OCI-LY3 (cell line): ENCODE measurements at regions not wholly inside any gene's neighbourhood (a gene's known extent, or its start where the extent isn't known, plus 50 kb on each side); places are given as distances from the start of the nearest gene placed in this dataset.

Experiments
- H2AFZ ChIP-seq: fragments of 200-600, 300-600 bp; shearing (Covaris generic); 2 replicates; pipeline ENCODE4 v1.6.0; 2014; ENCODE audit warnings: antibody characterized with exemption, low read depth, low read length
- H3K27ac ChIP-seq: fragments of 200-600, 300-600 bp; sonication (generic); 2 replicates; pipeline ENCODE4 v1.5.1; 2014; ENCODE audit warnings: mild to moderate bottlenecking, low read length, moderate library complexity, mixed read lengths
- H3K27me3 ChIP-seq: fragments of 200-600, 300-600 bp; sonication (generic); 2 replicates; pipeline ENCODE4 v1.6.1; 2014; ENCODE audit warnings: low read depth, low read length, mixed read lengths
- H3K36me3 ChIP-seq: fragments of 200-600, 300-600 bp; sonication (generic); replicated peaks from 2 replicates; pipeline ENCODE3; 2014; ENCODE audit warnings: low read depth, low read length, mixed read lengths
- H3K4me1 ChIP-seq: fragments of 300-600, 200-600 bp; sonication (generic); 2 replicates; pipeline ENCODE4 v1.6.1; 2014; ENCODE audit warnings: low read length, mixed read lengths
- H3K4me2 ChIP-seq: fragments of 200-600, 300-600 bp; sonication (generic); 2 replicates; pipeline ENCODE4 v1.6.1; 2014; ENCODE audit warnings: low read length, mixed read lengths
- H3K4me3 ChIP-seq: fragments of 300-600, 200-600 bp; sonication (generic); 2 replicates; pipeline ENCODE4 v1.5.1; 2014; ENCODE audit warnings: antibody characterized with exemption, mild to moderate bottlenecking, low read length, moderate library complexity
- H3K79me2 ChIP-seq: fragments of 300-600, 200-600 bp; shearing (Covaris generic); 2 replicates; pipeline ENCODE4 v1.6.1; 2014; ENCODE audit warnings: mild to moderate bottlenecking, low read length, mixed read lengths
- H3K9ac ChIP-seq: fragments of 300-600, 200-600 bp; shearing (Covaris generic); 2 replicates; pipeline ENCODE4 v1.6.0; 2014; ENCODE audit warnings: mild to moderate bottlenecking, low read length, moderate library complexity
- H3K9me3 ChIP-seq: fragments of 200-600, 300-600 bp; shearing (Covaris generic); 2 replicates; pipeline ENCODE4 v1.6.1; 2014; ENCODE audit warnings: low read length, mixed read lengths; ENCODE audit not compliant: insufficient read depth
- H4K20me1 ChIP-seq: fragments of 200-600, 300-600 bp; sonication (generic); 2 replicates; pipeline ENCODE4 v1.6.1; 2016; ENCODE audit warnings: low read length, mixed read lengths; ENCODE audit not compliant: insufficient read depth
- CTCF ChIP-seq: fragments of 200-600, 300-600 bp; sonication (generic); IDR thresholded peaks from 2 replicates; pipeline ENCODE4 v1.5.1; 2014; ENCODE audit warnings: antibody characterized with exemption, low read length, low read depth
- EZH2phosphoT487 ChIP-seq: fragments of 200-600 bp; shearing (Covaris generic); IDR thresholded peaks from 2 replicates; pipeline ENCODE4 v1.6.1; 2018; ENCODE audit warnings: antibody characterized with exemption, mixed run types, low read depth

DNA sequence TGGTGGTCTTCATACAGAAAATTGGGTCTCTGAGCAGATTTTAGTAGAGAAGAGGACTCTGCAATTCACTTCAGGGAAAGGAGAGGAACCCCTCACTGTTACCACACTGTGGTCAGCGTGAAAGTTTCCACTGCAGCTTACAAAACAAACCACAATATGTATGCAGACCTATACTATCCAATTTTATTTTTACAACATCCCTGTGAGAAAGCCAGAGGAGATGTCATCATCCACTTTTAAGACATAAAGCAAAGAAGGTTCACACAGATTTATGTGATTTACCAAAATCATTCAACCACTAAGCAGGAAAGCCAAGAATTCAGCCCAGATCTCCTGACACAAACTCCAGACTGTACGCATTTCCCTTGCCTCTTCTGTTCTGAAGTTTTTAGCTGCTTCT is 442.4 kb downstream of the FRK start:
- no peak overlapping the region for H3K27ac ChIP-seq
- no peak overlapping the region for H2AFZ ChIP-seq
- no peaks in the 10 kb centered on the region for H3K4me1 ChIP-seq
- no peak overlapping the region for H3K9ac ChIP-seq
- no peaks in the 10 kb centered on the region for H3K9me3 ChIP-seq
- TF ChIP-seq EZH2phosphoT487 (no peak), CTCF (no peak)
- H3K27me3 ChIP-seq, result no peaks in the 10 kb centered on the region
- no peak overlapping the region for H3K4me2 ChIP-seq
- H4K20me1 ChIP-seq, result no peaks in the 10 kb centered on the region
- no peak overlapping the region for H3K4me3 ChIP-seq
- no peaks in the 10 kb centered on the region for H3K79me2 ChIP-seq
- H3K36me3 ChIP-seq, result no peaks in the 10 kb centered on the region

GRCh38 chr6:115617031-115617430 is 443.7 kb downstream of the FRK start:
- Histone ChIP-seq H3K4me3 (no peak overlapping the region), H3K4me1 (no peaks in the 10 kb centered on the region), H4K20me1 (no peaks in the 10 kb centered on the region), H2AFZ (no peak overlapping the region), H3K27ac (no peak overlapping the region), H3K27me3 (no peaks in the 10 kb centered on the region), H3K79me2 (no peaks in the 10 kb centered on the region), H3K36me3 (no peaks in the 10 kb centered on the region), H3K4me2 (no peak overlapping the region), H3K9me3 (no peaks in the 10 kb centered on the region), H3K9ac (no peak overlapping the region)
- TF ChIP-seq EZH2phosphoT487 (no peak), CTCF (no peak)

DNA sequence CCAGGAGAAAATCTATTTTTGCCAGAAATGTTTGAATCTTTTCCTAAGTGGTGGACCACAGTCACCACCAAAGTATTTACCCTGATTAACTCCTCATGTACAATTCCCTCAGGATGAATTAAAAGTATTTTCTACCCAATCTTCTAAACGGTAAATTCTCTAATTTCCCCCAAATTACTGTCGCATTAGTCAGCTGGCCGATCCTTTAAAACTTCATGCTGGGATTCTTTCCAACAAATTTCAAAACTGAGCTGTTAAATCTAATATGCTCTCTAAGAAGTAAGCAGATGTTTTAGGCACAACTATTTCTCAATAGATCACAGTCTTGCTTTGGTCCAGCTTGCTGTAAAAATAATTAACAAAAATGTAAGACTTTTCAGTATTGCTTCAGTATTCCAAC is 447.2 kb downstream of the FRK start:
- no peaks in the 10 kb centered on the region for H3K27me3 ChIP-seq
- H4K20me1 ChIP-seq, result no peaks in the 10 kb centered on the region
- H3K4me1 ChIP-seq, result no peaks in the 10 kb centered on the region
- no peaks in the 10 kb centered on the region for H3K9me3 ChIP-seq
- H3K4me3 ChIP-seq, result no peak overlapping the region
- H3K4me2 ChIP-seq, result no peak overlapping the region
- H3K9ac ChIP-seq, result no peak overlapping the region
- H3K36me3 ChIP-seq, result no peaks in the 10 kb centered on the region
- H2AFZ ChIP-seq, result no peak overlapping the region
- no peaks in the 10 kb centered on the region for H3K79me2 ChIP-seq
- H3K27ac ChIP-seq, result no peak overlapping the region
- no peak for TF ChIP-seq CTCF
- no peak for TF ChIP-seq EZH2phosphoT487

DNA sequence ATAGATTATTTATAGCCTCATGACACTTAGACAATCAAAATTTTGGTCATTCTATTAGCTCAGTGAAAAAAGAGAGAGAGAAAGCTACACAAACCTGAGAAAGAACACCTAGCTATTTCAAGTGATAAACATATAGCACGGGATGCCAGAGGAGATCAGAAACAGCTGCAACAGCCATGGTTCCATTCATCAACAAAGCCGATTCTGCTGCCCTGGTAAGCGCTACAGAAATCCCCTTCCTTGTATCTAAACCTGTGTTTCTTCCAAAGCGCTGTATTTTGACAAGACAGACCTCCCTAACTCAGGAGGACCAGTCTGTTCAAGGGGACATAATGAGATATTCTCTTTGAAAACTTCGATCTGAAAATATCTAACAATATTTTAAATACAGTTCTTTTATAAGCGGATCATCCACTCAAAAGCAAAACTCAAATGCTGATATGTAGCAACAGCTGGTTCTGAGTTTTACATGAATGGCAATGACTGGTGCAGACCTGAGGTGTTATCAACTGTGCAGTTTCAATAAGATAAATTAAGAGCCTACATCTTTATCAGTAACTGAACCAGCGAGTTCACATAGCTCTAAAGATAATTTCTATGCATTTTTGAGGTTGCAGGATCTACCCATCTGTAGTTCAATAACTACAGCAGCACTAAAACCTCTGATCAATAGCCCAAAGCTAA is 447.8 kb downstream of the FRK start:
- Histone ChIP-seq H3K4me3 (no peak overlapping the region), H3K4me1 (no peaks in the 10 kb centered on the region), H3K9me3 (no peaks in the 10 kb centered on the region), H3K9ac (no peak overlapping the region), H2AFZ (no peak overlapping the region), H4K20me1 (no peaks in the 10 kb centered on the region), H3K27ac (no peak overlapping the region), H3K4me2 (no peak overlapping the region), H3K36me3 (no peaks in the 10 kb centered on the region), H3K27me3 (no peaks in the 10 kb centered on the region), H3K79me2 (no peaks in the 10 kb centered on the region)
- TF ChIP-seq CTCF, result no peak
- TF ChIP-seq EZH2phosphoT487, result no peak
